Activated CD4-positive, alpha-beta memory T cell treated with anti-CD3 and anti-CD28 coated beads, Interleukin-2, amount 10 ng/mL, durations not matched to agents 7 days and 5 days (primary cell): ENCODE measurements at regions not wholly inside any gene's neighbourhood (a gene's known extent, or its start where the extent isn't known, plus 50 kb on each side); places are given as distances from the start of the nearest gene placed in this dataset.

Source experiments
- CTCF ChIA-PET: fragments of 350-600 bp; sonication (Branson Sonifier 250); formaldehyde crosslinking; loops from one replicate; lab custom pipeline; 2021; ENCODE audit warnings: antibody characterized with exemption, inconsistent platforms; lab: Charles Lee
- POLR2A ChIA-PET: fragments of 350-600 bp; sonication (Branson Sonifier 250); formaldehyde crosslinking; loops from one replicate; lab custom pipeline; 2021; ENCODE audit warnings: antibody characterized with exemption; lab: Charles Lee
- DNase-seq: peaks from one replicate; pipeline ENCODE4 v3.0.0-alpha.2; 2020
- H3K27ac Mint-ChIP-seq: one replicate; pipeline ENCODE4 v1.8.0; 2021; ENCODE audit warnings: mild to moderate bottlenecking, mixed read lengths
- H3K27me3 Mint-ChIP-seq: one replicate; pipeline ENCODE4 v1.8.0; 2021; ENCODE audit warnings: mixed read lengths
- H3K36me3 Mint-ChIP-seq: one replicate; pipeline ENCODE4 v1.8.0; 2021; ENCODE audit warnings: low read depth, mixed read lengths
- H3K4me1 Mint-ChIP-seq: one replicate; pipeline ENCODE4 v1.8.0; 2021; ENCODE audit warnings: mixed read lengths
- H3K4me3 Mint-ChIP-seq: one replicate; pipeline ENCODE4 v1.8.0; 2021; ENCODE audit warnings: mild to moderate bottlenecking, mixed read lengths
- H3K9me3 Mint-ChIP-seq: one replicate; pipeline ENCODE4 v1.8.0; 2021; ENCODE audit warnings: mixed read lengths

DNA sequence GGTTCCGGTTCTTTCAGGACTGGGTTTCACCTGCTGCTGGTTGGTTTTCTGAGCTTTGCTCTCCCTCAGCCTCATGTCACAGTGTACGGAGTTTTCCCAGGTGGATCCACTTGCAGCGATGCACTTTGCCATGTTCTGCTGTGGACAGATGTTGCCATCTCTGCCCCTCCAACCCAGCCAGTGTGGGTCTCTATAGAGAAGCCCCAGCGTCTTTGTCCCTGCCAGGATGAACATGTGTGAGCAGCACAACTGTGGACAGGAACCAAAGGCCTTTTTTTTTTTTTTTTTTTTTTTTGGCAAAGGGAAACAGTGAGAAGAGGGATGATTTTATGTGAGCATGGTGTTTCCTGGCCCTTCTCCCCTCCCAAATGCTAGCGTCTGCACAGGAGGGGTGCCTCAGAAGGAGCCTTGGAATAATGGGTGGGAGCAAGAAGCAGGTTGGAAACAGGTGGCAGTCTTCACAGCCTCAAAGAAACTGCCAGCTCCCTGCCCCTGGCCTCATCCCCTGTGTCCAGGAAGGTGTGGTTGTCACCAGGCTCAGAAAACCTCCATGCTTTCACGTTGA, 106.5 kb downstream of the RPS24 start:
- ChIA-PET POLR2A (no interaction called here), CTCF (no interaction called here)
- Mint-ChIP-seq H3K4me3 (no peak overlapping the region), H3K4me1 (no peaks in the 10 kb centered on the region), H3K9me3 (no peaks in the 10 kb centered on the region), H3K27ac (no peak overlapping the region), H3K27me3 (no peaks in the 10 kb centered on the region), H3K36me3 (no peaks in the 10 kb centered on the region)
- no peak for DNase-seq

DNA sequence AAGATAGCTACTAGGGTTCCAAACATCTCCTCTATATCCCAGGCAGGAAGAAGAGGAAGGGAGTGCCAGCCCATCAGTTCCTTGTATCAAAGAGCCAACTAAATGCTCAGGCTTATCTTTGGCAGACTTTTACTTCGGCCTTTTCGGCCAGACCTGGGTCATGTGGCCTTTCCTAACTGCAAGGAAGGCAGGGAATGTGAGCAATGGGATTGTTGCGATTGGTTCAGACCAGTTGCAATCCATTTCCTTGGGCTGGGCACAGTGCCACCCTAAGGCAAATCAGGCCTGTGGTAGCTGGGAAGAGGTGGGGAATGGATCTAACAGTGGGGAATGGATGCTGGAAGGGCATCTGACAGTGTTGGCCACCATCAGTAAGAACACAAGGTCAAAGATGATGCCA, 109.9 kb downstream of the RPS24 start:
- CTCF ChIA-PET, result no interaction called here
- Mint-ChIP-seq H3K36me3 (no peaks in the 10 kb centered on the region), H3K27me3 (peaks cover 3% of the 10 kb centered on the region), H3K4me1 (no peaks in the 10 kb centered on the region), H3K9me3 (no peaks in the 10 kb centered on the region), H3K4me3 (no peak overlapping the region), H3K27ac (no peak overlapping the region)
- POLR2A ChIA-PET, result no interaction called here
- no peak for DNase-seq

DNA sequence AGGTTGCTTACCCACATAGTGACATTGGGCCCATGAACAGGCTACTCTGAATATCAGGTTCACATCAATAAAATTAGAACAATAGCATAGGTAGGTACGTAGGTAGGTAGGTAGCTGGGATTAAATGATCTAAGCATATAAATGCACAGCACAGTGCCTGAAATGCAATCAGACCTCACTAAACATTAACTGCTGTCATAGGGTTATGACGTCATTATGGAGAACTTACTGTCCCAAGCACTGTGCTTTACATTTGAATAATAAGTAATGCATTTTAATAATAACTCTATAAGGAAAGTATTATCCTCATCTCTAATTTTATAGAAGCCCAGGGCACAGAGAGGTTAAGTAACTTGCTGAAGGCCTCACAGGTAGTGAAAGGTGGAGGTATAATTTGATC, 112.5 kb downstream of the RPS24 start:
- H3K4me3 Mint-ChIP-seq, result no peak overlapping the region
- CTCF ChIA-PET, result no interaction called here

DNA sequence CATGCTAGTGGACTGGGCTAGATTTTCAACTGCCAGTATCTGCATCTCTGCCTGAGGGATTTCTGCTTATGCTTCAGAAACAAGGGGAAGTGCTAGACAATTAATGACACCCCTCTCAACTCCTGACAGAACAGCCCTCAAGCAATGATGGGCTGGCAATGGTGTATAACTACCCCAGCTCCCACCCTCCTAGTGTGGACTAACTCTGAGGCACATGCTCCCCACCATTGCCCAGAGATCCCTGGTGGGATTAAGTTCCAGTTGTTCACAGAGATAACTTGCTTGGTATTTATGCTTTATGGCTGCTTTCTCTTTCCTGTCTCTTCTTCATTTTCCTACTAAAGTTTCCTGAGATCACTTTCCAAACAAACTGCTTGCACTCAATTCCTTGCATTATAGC, 113.5 kb downstream of the RPS24 start:
- Mint-ChIP-seq H3K27me3 (peaks cover 6% of the 10 kb centered on the region), H3K27ac (no peak overlapping the region), H3K4me1 (no peaks in the 10 kb centered on the region), H3K9me3 (no peaks in the 10 kb centered on the region), H3K4me3 (no peak overlapping the region), H3K36me3 (no peaks in the 10 kb centered on the region)
- POLR2A ChIA-PET, result no interaction called here
- no peak for DNase-seq
- CTCF ChIA-PET, result no interaction called here

More for the DNA sequence above, 112.5 kb downstream of the RPS24 start:
- Mint-ChIP-seq H3K4me1 (no peaks in the 10 kb centered on the region), H3K36me3 (no peaks in the 10 kb centered on the region), H3K27ac (no peak overlapping the region), H3K27me3 (peaks cover 3% of the 10 kb centered on the region), H3K9me3 (no peaks in the 10 kb centered on the region)
- POLR2A ChIA-PET, result no interaction called here
- DNase-seq, result no peak

DNA sequence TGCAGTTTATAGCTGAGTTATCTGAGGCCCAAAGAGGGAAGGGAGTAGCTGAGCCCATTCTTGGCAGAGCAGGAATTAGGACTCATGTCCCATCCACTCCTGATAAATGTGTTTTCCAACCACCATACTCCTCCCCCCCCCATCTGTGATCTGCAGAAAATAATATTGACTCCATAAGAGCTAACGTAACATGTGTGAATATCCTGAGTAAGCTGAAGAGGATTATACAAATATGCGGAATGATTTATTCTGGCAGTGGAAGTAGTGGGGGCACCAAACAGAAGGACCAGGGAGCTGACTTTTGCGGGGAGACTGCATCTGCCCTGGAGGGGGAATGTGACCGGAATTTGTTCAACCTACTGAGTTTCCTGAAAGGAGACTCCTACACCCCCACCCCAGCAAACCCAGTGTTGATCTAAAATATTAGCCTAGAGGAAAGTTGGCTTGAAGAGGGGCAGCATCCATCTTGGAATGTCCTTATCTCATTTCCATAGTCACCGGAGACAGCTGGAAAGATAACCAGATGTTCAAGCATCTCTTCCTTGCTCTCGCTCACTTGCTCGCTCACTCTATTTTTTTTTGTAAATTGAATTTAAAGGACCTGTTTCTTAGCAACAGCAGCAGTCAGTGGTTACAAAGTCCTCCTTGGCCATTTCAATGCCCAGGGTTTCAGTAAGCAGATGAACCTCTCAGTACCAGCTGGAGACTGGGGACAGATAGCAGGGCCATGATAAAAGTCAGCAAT, 114.7 kb downstream of the RPS24 start:
- POLR2A ChIA-PET, result no interaction called here
- no peaks in the 10 kb centered on the region for H3K36me3 Mint-ChIP-seq
- H3K27ac Mint-ChIP-seq, result no peak overlapping the region
- H3K9me3 Mint-ChIP-seq, result no peaks in the 10 kb centered on the region
- H3K4me3 Mint-ChIP-seq, result no peak overlapping the region
- no peak for DNase-seq
- H3K4me1 Mint-ChIP-seq, result no peaks in the 10 kb centered on the region
- peaks cover 6% of the 10 kb centered on the region for H3K27me3 Mint-ChIP-seq
- CTCF ChIA-PET, result no interaction called here

DNA sequence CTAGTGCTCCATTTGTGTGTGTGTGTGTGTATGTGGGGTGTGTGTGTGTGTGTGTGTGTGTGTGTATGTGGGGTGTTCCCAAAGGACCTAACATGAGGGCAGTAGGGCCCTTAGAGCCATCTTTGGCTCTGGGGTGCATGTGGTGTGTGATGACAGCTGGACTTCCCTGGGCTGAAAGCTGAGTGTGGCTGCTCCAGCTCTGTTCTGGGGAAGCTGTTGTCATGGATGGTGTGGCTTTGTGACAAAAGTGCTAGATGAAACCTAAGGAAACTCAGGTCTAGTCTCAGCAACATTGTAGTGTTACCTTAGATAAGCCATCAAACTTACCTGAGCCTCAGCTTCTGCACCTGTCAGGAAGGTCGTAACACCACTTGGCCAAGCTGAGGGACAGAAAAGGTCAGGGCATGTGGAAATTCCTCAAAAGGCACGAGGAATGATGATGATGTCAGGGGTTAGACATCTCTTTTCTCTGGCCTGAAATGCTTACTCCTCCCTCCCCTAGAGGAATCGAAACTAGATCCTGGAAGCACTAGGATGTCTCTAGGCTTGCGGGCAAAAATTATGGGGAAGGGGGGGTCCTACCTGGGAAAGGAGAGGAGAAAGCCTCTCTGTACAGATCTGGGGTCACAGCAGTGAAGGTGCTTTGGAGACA, 115.4 kb downstream of the RPS24 start:
- CTCF ChIA-PET, result no interaction called here
- H3K27me3 Mint-ChIP-seq, result peaks cover 6% of the 10 kb centered on the region
- H3K36me3 Mint-ChIP-seq, result no peaks in the 10 kb centered on the region
- H3K4me3 Mint-ChIP-seq, result no peak overlapping the region
- H3K4me1 Mint-ChIP-seq, result no peaks in the 10 kb centered on the region
- POLR2A ChIA-PET, result no interaction called here
- no peak overlapping the region for H3K27ac Mint-ChIP-seq
- DNase-seq, result no peak
- no peaks in the 10 kb centered on the region for H3K9me3 Mint-ChIP-seq

DNA sequence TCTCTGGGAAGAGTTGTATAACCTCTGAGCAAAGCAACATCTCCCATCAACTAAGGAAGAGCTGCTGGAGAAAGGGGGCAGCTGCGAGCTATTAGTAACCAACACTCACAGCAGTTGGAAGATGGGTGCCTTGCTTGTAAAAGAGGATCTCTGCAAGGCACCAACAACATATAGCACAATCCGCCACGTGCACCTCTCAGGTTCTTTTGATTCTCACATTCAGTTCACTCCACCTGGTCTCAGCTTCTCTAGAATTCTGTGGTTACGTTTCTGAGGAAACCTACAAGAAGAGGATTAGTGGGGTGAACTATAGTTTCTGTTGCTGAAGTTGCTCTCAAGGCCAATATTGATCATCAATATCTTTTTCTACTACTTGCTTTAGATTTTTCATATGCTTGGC, 117.1 kb downstream of the RPS24 start:
- H3K36me3 Mint-ChIP-seq, result no peaks in the 10 kb centered on the region
- CTCF ChIA-PET, result no interaction called here
- no peak overlapping the region for H3K27ac Mint-ChIP-seq

DNA sequence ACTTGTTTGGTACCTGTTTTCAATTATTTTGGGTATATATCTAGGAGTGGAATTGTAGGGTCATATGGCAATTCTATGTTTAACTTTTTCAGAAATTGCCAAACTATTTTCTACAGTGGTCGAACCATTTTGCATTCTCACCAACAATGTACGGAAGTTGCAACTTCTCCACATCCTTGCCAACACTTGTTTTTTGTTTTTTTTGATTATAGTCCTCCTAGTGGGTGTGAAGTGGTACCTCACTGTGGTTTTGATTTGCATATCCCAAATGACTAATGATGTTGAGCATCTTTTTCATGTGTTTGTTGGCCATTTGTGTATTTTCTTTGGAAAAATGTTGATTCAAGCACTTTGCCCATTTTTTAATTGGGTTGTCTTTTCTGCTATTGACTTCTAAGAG, 122.1 kb downstream of the RPS24 start:
- ChIA-PET CTCF (interaction anchor here (1.3 kb wide), 1 partner anchor 108 kb away, joined by 3 read pairs; no protein-coding TSS in a partner anchor), POLR2A (no interaction called here)
- Mint-ChIP-seq H3K4me3 (no peak overlapping the region), H3K27ac (no peak overlapping the region), H3K27me3 (peaks cover 9% of the 10 kb centered on the region), H3K4me1 (no peaks in the 10 kb centered on the region), H3K9me3 (no peaks in the 10 kb centered on the region), H3K36me3 (no peaks in the 10 kb centered on the region)
- no peak for DNase-seq

More for the DNA sequence above, 117.1 kb downstream of the RPS24 start:
- no peak overlapping the region for H3K4me3 Mint-ChIP-seq
- DNase-seq, result no peak
- peaks cover 4% of the 10 kb centered on the region for H3K27me3 Mint-ChIP-seq
- H3K9me3 Mint-ChIP-seq, result no peaks in the 10 kb centered on the region
- H3K4me1 Mint-ChIP-seq, result no peaks in the 10 kb centered on the region
- POLR2A ChIA-PET, result no interaction called here

DNA sequence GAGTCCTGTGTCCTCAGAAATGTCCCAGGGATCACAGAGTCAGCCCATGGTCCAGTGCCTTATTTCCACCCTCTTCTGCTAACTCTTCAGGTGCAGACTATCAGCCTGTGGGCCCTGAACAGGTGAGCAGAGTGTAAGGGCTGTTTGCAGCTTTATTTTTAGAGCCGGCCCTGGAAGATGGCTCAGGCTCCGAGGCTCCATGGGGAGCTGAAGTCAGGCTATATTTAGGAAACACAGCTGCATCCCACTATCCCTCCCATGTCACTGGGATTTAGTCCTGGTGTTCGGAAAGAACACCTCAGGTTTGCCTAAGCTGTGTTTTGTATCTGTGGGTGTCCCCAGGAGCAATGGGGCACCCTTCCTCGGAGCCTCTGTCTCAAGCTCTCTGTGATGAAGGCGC, 126.9 kb downstream of the RPS24 start:
- Mint-ChIP-seq H3K4me1 (no peaks in the 10 kb centered on the region), H3K27ac (no peak overlapping the region), H3K9me3 (peaks cover 2% of the 10 kb centered on the region), H3K4me3 (no peak overlapping the region), H3K27me3 (peaks cover 6% of the 10 kb centered on the region), H3K36me3 (no peaks in the 10 kb centered on the region)
- ChIA-PET CTCF (no interaction called here), POLR2A (no interaction called here)
- no peak for DNase-seq

DNA sequence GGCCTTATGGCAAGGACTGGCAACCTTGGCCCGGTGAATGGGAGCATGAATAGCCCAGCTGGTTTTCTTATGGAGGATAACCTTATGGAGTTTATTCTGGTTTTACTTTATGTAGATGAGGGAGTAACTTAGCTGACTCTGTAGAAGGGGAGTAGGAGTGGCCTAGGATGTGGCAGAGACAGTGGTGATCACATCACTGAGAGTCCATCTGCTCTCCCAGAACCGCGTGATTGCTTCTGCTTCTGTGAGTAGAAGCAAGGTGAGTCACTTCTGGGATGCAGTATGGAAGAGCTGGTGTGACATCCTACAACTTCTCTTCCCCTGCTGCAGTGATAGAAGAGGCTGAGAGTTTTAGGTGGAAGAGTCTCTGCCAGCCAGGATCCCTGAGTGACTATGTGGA, 129.2 kb downstream of the RPS24 start:
- Mint-ChIP-seq H3K4me1 (no peaks in the 10 kb centered on the region), H3K27me3 (peaks cover 4% of the 10 kb centered on the region), H3K9me3 (peaks cover 2% of the 10 kb centered on the region), H3K27ac (no peak overlapping the region), H3K36me3 (no peaks in the 10 kb centered on the region), H3K4me3 (no peak overlapping the region)
- ChIA-PET CTCF (no interaction called here), POLR2A (no interaction called here)
- DNase-seq, result no peak

DNA sequence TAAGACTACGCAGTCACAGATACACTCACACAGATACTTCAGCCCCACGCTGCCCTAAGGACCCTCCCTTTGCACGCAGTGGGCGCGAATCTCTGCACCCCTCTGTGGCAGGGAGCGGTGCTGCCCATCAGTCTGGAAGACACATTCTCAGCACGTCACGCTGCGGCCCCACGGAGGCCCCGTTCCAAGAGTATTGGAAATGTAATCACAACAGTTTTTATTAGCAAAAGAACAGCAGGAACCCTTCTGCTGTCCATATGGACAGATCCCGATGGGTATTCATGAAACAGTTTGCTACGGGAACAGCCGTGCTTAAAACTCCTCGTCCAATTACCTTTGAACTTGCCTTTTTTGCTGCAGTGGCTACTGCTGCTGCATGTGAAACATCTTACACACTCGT, 131.0 kb downstream of the RPS24 start:
- Mint-ChIP-seq H3K4me3 (no peak overlapping the region), H3K36me3 (no peaks in the 10 kb centered on the region), H3K27me3 (peaks cover under 1% of the 10 kb centered on the region), H3K27ac (no peak overlapping the region), H3K4me1 (no peaks in the 10 kb centered on the region), H3K9me3 (peaks cover 2% of the 10 kb centered on the region)
- ChIA-PET POLR2A (no interaction called here), CTCF (no interaction called here)
- DNase-seq, result no peak

DNA sequence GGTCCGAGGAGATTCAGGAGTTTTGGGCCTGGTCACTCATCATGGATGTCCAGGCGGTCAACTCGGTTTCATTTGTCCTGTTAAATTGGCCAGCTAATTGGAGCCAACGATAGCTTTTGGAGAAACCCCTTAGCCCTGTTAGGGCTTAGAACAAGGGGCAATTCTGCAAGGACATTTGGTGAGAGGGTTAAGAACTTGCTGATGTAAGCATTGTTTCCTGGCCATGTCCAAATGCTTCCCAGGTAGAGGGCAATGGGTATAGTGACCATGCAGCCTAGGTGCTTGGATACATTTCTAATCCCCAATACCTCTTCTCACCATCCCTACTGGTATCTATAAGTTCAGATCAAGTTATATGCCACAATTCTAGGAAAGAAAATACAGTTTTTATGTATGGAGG, 131.5 kb downstream of the RPS24 start:
- Mint-ChIP-seq H3K27me3 (no peaks in the 10 kb centered on the region), H3K27ac (no peak overlapping the region), H3K4me3 (no peak overlapping the region), H3K4me1 (no peaks in the 10 kb centered on the region), H3K9me3 (peaks cover 2% of the 10 kb centered on the region), H3K36me3 (no peaks in the 10 kb centered on the region)
- no peak for DNase-seq
- ChIA-PET CTCF (no interaction called here), POLR2A (no interaction called here)

DNA sequence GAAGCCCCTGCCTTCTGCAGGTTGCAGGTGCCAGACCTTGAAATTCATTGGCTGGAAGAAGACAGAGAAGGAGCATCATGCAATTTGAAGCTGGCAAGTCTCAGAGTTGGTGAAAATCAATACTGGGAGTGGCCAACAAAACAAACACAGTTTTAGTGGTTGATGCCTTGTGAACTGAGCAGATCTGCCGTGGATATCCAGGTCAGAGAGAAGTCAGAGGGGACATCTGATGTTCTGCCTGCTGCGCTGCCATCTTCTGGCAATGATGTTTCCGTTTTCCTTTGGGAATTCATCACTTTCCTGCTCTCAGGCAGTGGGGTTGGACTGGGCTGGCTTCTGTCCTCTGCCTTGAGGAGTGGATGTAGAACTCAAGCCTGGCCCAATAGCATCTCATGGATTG, 132.0 kb downstream of the RPS24 start:
- Mint-ChIP-seq H3K4me1 (no peaks in the 10 kb centered on the region), H3K36me3 (no peaks in the 10 kb centered on the region), H3K9me3 (peaks cover 2% of the 10 kb centered on the region), H3K27me3 (no peaks in the 10 kb centered on the region), H3K4me3 (no peak overlapping the region), H3K27ac (no peak overlapping the region)
- DNase-seq, result no peak
- ChIA-PET POLR2A (no interaction called here), CTCF (no interaction called here)

DNA sequence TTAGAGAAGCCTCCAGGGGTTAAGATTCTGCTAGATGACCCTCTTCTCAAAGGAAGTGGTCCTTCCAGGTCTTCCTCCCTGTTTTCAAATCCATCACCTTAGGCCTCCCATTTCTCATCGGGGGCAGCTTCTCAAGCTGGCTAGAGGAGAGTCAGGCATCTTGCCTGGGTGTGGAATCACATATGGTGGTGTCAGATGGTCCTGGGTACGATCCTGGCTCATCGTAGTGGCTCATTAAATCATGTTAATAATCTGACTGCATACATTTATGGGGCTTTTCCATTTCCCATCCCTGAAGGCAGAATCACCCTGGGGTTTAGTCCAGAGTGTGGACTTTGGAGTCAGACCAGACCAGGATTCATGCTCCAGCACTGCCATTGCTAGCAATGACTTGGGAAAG, 132.6 kb downstream of the RPS24 start:
- no peaks in the 10 kb centered on the region for H3K36me3 Mint-ChIP-seq
- CTCF ChIA-PET, result no interaction called here
- POLR2A ChIA-PET, result no interaction called here
- no peak overlapping the region for H3K27ac Mint-ChIP-seq
- DNase-seq, result no peak
- peaks cover 2% of the 10 kb centered on the region for H3K9me3 Mint-ChIP-seq
- H3K4me1 Mint-ChIP-seq, result no peaks in the 10 kb centered on the region
- H3K27me3 Mint-ChIP-seq, result no peaks in the 10 kb centered on the region
- no peak overlapping the region for H3K4me3 Mint-ChIP-seq
